SU-DHL-6 (cell line): ENCODE measurements at regions not wholly inside any gene's neighbourhood (a gene's known extent, or its start where the extent isn't known, plus 50 kb on each side); places are given as distances from the start of the nearest gene placed in this dataset.

Experiments used
- CTCF ChIP-seq: fragments of 200-600 bp; sonication (generic); IDR thresholded peaks from one replicate; pipeline ENCODE4 v1.5.1; 2017; ENCODE audit warnings: antibody characterized with exemption, mild to moderate bottlenecking, low read length, moderate library complexity; ENCODE audit not compliant: insufficient read depth, poor library complexity, severe bottlenecking
- EZH2phosphoT487 ChIP-seq: fragments of 200-600 bp; sonication (generic), shearing (Covaris generic); conservative IDR thresholded peaks from 2 replicates; pipeline ENCODE4 v1.6.1; 2018; ENCODE audit warnings: mild to moderate bottlenecking, antibody characterized with exemption, low read length, moderate library complexity, mixed read lengths

- TF ChIP-seq CTCF (no peak), EZH2phosphoT487 (no peak)
These were observed 87.4 kb upstream of the CLDN5 start for GRCh38 chr22:19611590-19611989.
